Mucosa of descending colon (tissue), 3 donors: ENCODE measurements at regions not wholly inside any gene's neighbourhood (a gene's known extent, or its start where the extent isn't known, plus 50 kb on each side); places are given as distances from the start of the nearest gene placed in this dataset.
A peak's percentile ranks its signal among the peaks of the same experiment; 100 is the strongest.

Experiments used
- ATAC-seq: fragments of 200-7000 bp; cut with Tn5 transposase; one replicate; pipeline ENCODE4 v1.9.1; 2020; ENCODE audit warnings: mild to moderate bottlenecking, moderate library complexity
- DNase-seq, 3 donors: peaks; one replicate each; pipeline ENCODE4 v3.0.0-alpha.2; 2020
- H3K36me3 ChIP-seq: fragments of 200-600 bp; one replicate; pipeline ENCODE4 v1.8.0; 2021; ENCODE audit warnings: low read depth, mild to moderate bottlenecking
- H3K4me1 ChIP-seq: fragments of 200-600 bp; one replicate; pipeline ENCODE4 v1.8.0; 2021; ENCODE audit warnings: low read depth, mild to moderate bottlenecking
- H3K4me3 ChIP-seq: fragments of 200-600 bp; one replicate; pipeline ENCODE4 v1.8.0; 2021; ENCODE audit warnings: mild to moderate bottlenecking
- H3K9me3 ChIP-seq: fragments of 200-600 bp; one replicate; pipeline ENCODE4 v1.8.0; 2021; ENCODE audit warnings: mild to moderate bottlenecking
- CTCF ChIP-seq: fragments of 200-600 bp; IDR thresholded peaks from one replicate; pipeline ENCODE4 v1.8.0; 2022; ENCODE audit warnings: antibody characterized with exemption, mild to moderate bottlenecking
- intact Hi-C, 2 donors: fragments of 100-400 bp; cut with DNase I in 1 of 2; cut with micrococcal nuclease in 1 of 2; formaldehyde crosslinking; loops; one replicate each; pipeline versions ENCODE4 v1.11.0 to v1.11.1; 2022; cut with DNase I, micrococcal nuclease
- donor health status: DM: no; HTN: no; CAD: no; lungs with moderate emphysema.
- donor health status: DM: no; HTN: no; CAD: no.
- donor health status: DM: no; HTN: yes; CAD: no.

- H3K36me3 ChIP-seq: no peaks in the 10 kb centered on the region
- H3K4me1 ChIP-seq: no peaks in the 10 kb centered on the region
- H3K9me3 ChIP-seq: no peaks in the 10 kb centered on the region
- intact Hi-C loops: no loop called here
- H3K4me3 ChIP-seq: no peak overlapping the region
- no peak for TF ChIP-seq CTCF
- ATAC-seq (no peak), DNase-seq (peak in 1 of 3 donors; percentile 17)
Observed at GRCh38 chr2:239724851-239725550, 300.1 kb downstream of the NDUFA10 start.

- intact Hi-C loops: no loop called here
- Histone ChIP-seq H3K4me1 (no peaks in the 10 kb centered on the region), H3K36me3 (no peaks in the 10 kb centered on the region), H3K4me3 (no peak overlapping the region), H3K9me3 (no peaks in the 10 kb centered on the region)
- ATAC-seq (no peak), DNase-seq (peak in 1 of 3 donors; percentile 45)
- no peak for TF ChIP-seq CTCF
Observed at GRCh38 chr2:239724194-239724849, 300.8 kb downstream of the NDUFA10 start.

- no peak overlapping the region for H3K4me3 ChIP-seq
- H3K36me3 ChIP-seq: no peaks in the 10 kb centered on the region
- ATAC-seq: no peak
- H3K9me3 ChIP-seq: no peaks in the 10 kb centered on the region
- no peak for DNase-seq
- TF ChIP-seq CTCF: no peak
- intact Hi-C loops: no loop called here
- H3K4me1 ChIP-seq: no peaks in the 10 kb centered on the region
Observed at GRCh38 chr2:239723486-239724193, 301.5 kb downstream of the NDUFA10 start.

- no peak for ATAC-seq
- intact Hi-C loops: no loop called here
- no peaks in the 10 kb centered on the region for H3K9me3 ChIP-seq
- no peaks in the 10 kb centered on the region for H3K4me1 ChIP-seq
- DNase-seq: no peak
- H3K36me3 ChIP-seq: no peaks in the 10 kb centered on the region
- TF ChIP-seq CTCF: no peak
- no peak overlapping the region for H3K4me3 ChIP-seq
Observed at GRCh38 chr2:239722760-239723470, 302.2 kb downstream of the NDUFA10 start.

- Histone ChIP-seq H3K4me1 (no peaks in the 10 kb centered on the region), H3K4me3 (no peak overlapping the region), H3K9me3 (no peaks in the 10 kb centered on the region), H3K36me3 (no peaks in the 10 kb centered on the region)
- DNase-seq (no peak), ATAC-seq (no peak)
- no peak for TF ChIP-seq CTCF
- intact Hi-C loops: no loop called here
Observed at GRCh38 chr2:239721991-239722759, 303.0 kb downstream of the NDUFA10 start.
